Lung (tissue), 11 donors: ENCODE measurements at regions not wholly inside any gene's neighbourhood (a gene's known extent, or its start where the extent isn't known, plus 50 kb on each side); places are given as distances from the start of the nearest gene placed in this dataset.

Experiments
- ATAC-seq: fragments of 200-7000 bp; cut with Tn5 transposase; one replicate; pipeline ENCODE4 v1.9.1; 2020; ENCODE audit warnings: moderate number of reproducible peaks; ENCODE audit not compliant: insufficient read depth, low FRiP score
- DNase-seq, 3 donors: peaks; one replicate each; pipeline ENCODE4 v3.0.0-alpha.2; 2013 to 2017
- H3K27ac ChIP-seq, 2 donors: one replicate each; pipeline ENCODE4 v1.5.1; 2013; ENCODE audit warnings: mild to moderate bottlenecking in 2 of 2, moderate library complexity in 2 of 2, control low read depth in 1 of 2, inconsistent platforms in 1 of 2, low read depth in 1 of 2, low read length in 1 of 2
- H3K27me3 ChIP-seq, 3 donors: one replicate each; pipeline ENCODE4 v1.5.1; 2013; ENCODE audit warnings: low read length in 2 of 3; ENCODE audit not compliant: control insufficient read depth in 3 of 3, insufficient read depth in 3 of 3
- H3K36me3 ChIP-seq, 4 donors: one replicate each; pipeline ENCODE4 v1.5.1; 2013; ENCODE audit warnings: low read length in 4 of 4, mild to moderate bottlenecking in 1 of 4, moderate library complexity in 1 of 4; ENCODE audit not compliant: control insufficient read depth in 4 of 4, insufficient read depth in 4 of 4
- H3K4me1 ChIP-seq, 5 donors: one replicate each; pipeline ENCODE4 v1.5.1; 2013; ENCODE audit warnings: low read length in 5 of 5, mild to moderate bottlenecking in 2 of 5, moderate library complexity in 1 of 5; ENCODE audit not compliant: control insufficient read depth in 5 of 5, insufficient read depth in 5 of 5
- H3K4me3 ChIP-seq: one replicate; pipeline ENCODE4 v1.5.1; 2013; ENCODE audit warnings: mild to moderate bottlenecking, control low read depth, moderate library complexity
- H3K9ac ChIP-seq, 2 donors: one replicate each; pipeline ENCODE4 v1.5.1; 2013; ENCODE audit warnings: low read length in 2 of 2, control low read depth in 1 of 2; ENCODE audit not compliant: insufficient read depth in 1 of 2
- H3K9me3 ChIP-seq, 4 donors: one replicate each; pipeline ENCODE4 v1.5.1; 2013; ENCODE audit warnings: low read length in 3 of 4, mild to moderate bottlenecking in 1 of 4, moderate library complexity in 1 of 4; ENCODE audit not compliant: control insufficient read depth in 4 of 4, insufficient read depth in 3 of 4
- WGBS, 2 donors: extraction: QIAGEN DNeasy Blood & Tissue Kit; methylation state at CpG; one replicate each; pipeline ENCODE4 v1.1.7; 2013; 5-methylcytosine and 5-hydroxymethylcytosine counted together
- TF ChIP-seq, protein P1 (sequence below): IDR thresholded peaks from 2 replicates; pipeline ENCODE4 v1.5.1; 2012; ENCODE audit warnings: mild to moderate bottlenecking; ENCODE audit errors: control extremely low read depth, extremely low read depth
- donor health status: control.
- donor health status: control.
- donor health status: Bipolar disorder and iron deficiency.
- donor health status: healthy.
- donor health status: DM: yes; HTN: yes; CAD: no.

DNA sequence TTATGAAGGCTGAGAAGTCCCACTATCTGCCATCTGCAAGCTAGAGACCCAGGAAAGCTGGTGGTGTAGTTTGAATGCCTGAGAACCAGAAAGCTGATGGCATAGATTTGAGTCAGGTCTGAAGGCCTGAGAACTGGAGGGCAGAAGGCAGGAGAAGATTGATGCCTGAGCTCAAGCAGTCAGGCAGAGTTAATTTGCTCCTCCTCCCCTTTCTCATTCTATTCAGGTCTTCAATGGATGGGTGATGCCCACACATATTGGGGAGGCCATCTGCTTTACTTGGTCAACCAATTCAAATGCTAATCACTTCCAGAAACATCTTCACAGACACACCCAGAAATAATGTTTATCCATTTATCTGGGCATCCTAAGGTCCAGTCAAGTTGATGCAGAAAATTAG, 87.6 kb upstream of the CPLX2 start:
- no peak overlapping the region for H3K27ac ChIP-seq
- TF ChIP-seq, protein P1, sequence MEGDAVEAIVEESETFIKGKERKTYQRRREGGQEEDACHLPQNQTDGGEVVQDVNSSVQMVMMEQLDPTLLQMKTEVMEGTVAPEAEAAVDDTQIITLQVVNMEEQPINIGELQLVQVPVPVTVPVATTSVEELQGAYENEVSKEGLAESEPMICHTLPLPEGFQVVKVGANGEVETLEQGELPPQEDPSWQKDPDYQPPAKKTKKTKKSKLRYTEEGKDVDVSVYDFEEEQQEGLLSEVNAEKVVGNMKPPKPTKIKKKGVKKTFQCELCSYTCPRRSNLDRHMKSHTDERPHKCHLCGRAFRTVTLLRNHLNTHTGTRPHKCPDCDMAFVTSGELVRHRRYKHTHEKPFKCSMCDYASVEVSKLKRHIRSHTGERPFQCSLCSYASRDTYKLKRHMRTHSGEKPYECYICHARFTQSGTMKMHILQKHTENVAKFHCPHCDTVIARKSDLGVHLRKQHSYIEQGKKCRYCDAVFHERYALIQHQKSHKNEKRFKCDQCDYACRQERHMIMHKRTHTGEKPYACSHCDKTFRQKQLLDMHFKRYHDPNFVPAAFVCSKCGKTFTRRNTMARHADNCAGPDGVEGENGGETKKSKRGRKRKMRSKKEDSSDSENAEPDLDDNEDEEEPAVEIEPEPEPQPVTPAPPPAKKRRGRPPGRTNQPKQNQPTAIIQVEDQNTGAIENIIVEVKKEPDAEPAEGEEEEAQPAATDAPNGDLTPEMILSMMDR = no peak
- no peak for ATAC-seq
- H3K9me3 ChIP-seq = peaks cover 0 to 4% (median 0%) of the 10 kb centered on the region in 4 donors
- H3K4me1 ChIP-seq = no peaks in the 10 kb centered on the region
- no peaks in the 10 kb centered on the region for H3K36me3 ChIP-seq
- H3K27me3 ChIP-seq = peaks cover 0 to 9% (median 2%) of the 10 kb centered on the region in 3 donors
- DNase-seq = no peak
- H3K9ac ChIP-seq = no peak overlapping the region
- no peak overlapping the region for H3K4me3 ChIP-seq

DNA sequence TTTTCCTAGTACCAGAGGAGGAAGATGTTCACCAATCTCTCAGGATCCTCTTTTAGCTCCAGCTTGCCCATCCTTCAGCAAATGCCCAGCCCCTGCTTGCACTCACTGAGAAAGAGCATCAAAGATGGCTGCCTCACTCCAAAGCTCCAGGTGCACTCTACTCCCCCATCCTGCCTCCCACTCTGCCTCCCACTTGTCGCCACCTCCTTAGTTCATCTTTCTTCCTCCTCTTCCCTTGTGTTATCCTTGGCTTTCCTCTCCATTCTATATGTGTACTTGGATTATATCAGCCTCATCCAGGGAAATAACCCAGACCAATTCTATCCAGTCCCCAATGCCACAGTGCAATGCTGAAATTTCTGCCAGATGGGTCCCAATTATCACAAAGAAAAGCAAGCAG, 87.1 kb upstream of the CPLX2 start:
- H3K27me3 ChIP-seq = peaks cover 0 to 9% (median 2%) of the 10 kb centered on the region in 3 donors
- 78 to 82% methylated on average over 1 of the region's 1 CpG for WGBS, 2 donors
- no peak overlapping the region for H3K27ac ChIP-seq
- ATAC-seq (no peak), DNase-seq (no peak)
- no peaks in the 10 kb centered on the region for H3K4me1 ChIP-seq
- no peaks in the 10 kb centered on the region for H3K36me3 ChIP-seq
- H3K4me3 ChIP-seq = no peak overlapping the region
- H3K9me3 ChIP-seq = peaks cover 0 to 4% (median 0%) of the 10 kb centered on the region in 4 donors
- TF ChIP-seq, protein P1 = no peak
- H3K9ac ChIP-seq = no peak overlapping the region

DNA sequence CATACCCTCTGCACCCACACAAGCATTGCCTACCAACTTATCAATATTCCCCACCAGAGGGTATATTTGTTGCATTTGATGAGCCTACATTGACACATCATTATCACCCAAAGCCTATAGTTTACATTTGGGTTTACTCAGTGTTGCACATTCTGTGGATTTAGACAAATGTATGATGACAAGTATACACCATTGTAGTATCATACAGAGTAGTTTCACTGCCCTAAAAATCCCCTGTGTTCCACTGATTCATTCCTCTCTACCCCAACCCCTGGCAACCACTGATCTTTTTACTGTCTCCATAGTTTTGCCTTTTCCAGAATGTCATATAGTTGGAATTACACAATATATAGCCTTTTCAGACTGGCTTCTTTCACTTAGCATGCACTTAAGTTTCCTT, 85.7 kb upstream of the CPLX2 start:
- Histone ChIP-seq H3K9me3 (peaks cover 0 to 4% (median 0%) of the 10 kb centered on the region in 4 donors), H3K9ac (no peak overlapping the region), H3K36me3 (no peaks in the 10 kb centered on the region), H3K4me3 (no peak overlapping the region), H3K27me3 (peaks cover 0 to 9% (median 2%) of the 10 kb centered on the region in 3 donors), H3K27ac (no peak overlapping the region), H3K4me1 (no peaks in the 10 kb centered on the region)
- ATAC-seq (no peak), DNase-seq (no peak)
- TF ChIP-seq, protein P1 = no peak

DNA sequence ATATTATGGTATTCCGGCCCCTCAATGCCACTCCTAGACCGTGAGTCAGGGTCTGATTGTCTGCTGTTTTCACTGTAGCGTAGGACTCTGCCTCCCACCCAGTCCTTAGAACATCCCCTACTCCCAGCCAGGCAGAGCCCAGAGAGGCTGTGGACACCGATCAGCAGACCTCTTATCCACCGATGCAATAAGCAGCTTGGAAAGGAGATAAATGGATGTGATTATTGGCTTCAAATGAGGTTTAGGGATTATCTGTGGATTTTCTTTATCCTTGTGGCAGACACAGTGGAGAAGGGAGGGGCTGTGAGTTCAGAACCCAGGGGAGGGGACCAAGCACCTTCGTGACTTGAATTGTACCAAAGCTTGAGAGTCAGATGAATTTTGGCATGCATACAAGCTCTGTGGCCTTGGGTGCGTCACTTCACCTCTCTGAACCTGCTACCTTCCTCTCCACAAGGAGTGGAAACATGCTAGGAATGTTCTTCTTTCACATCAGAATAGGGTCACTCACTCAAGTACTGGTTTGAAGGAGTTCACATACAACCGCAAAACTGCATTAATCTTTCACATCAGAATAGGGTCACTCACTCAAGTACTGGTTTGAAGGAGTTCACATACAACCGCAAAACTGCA, 83.1 kb upstream of the CPLX2 start:
- TF ChIP-seq, protein P1 = no peak
- H3K9me3 ChIP-seq = peaks cover 0 to 5% (median 0%) of the 10 kb centered on the region in 4 donors
- no peak overlapping the region for H3K4me3 ChIP-seq
- H3K36me3 ChIP-seq = no peaks in the 10 kb centered on the region
- no peak for ATAC-seq
- no peaks in the 10 kb centered on the region for H3K4me1 ChIP-seq
- H3K27ac ChIP-seq = no peak overlapping the region
- H3K27me3 ChIP-seq = peaks cover 0 to 12% (median 2%) of the 10 kb centered on the region in 3 donors
- no peak for DNase-seq
- H3K9ac ChIP-seq = no peak overlapping the region
- WGBS, 2 donors = 80 to 90% methylated on average over 9 of the region's 9 CpGs
